Epithelial cell of prostate (primary cell): ENCODE measurements at regions not wholly inside any gene's neighbourhood (a gene's known extent, or its start where the extent isn't known, plus 50 kb on each side); places are given as distances from the start of the nearest gene placed in this dataset.
"Not testable (repeated sequence)": the region's sequence is repeated elsewhere in the genome, so short reads cannot be mapped to it uniquely, and the experiment has no call there.

Experiments
- DNase-seq: peaks from one replicate; pipeline ENCODE4 v3.0.0-alpha.2; 2011; ENCODE audit warnings: low read depth, low spot score
- H3K27ac ChIP-seq: fragments of 450-650 bp; 2 replicates; pipeline ENCODE4 v1.5.1; 2017; ENCODE audit warnings: mild to moderate bottlenecking

DNA sequence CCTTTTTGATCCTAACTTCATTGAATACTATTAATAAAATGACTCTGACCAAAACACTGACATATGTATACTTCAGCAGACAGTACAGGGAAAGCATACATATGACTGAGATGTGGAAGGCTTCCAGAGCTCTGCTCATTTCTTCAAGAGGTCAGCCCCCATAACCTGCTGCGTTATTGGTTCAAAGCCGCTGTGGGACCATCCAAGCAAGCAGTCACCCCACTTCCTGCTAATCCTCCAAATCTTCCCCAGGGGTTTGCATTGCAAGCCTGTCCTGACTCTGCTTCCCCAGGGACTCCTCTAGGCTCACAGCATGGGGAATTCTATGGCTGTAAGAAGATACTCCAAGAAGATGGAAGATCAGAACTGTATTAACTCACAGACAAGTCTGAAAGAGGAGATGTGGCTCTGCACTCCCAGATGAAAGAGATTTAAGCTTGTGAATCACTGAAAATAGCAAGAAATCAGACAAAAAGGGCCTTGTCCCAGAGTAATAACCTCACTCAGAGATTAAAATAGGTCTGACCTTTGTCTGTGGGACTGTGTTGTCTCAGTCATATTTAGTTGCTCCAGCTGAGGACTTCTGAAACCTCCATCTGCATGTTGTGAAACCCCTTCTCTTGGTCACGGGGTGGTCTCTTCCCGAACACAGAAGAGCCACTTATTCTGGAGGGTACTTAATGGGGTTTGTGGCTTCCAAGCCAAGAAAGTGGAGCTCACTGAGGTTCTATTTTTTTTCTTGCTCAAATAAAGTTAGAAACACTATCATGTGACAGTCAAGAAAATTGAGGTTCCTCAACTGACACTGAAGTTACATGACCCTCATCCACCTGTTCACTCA, 101.5 kb upstream of the MARCKS start:
- H3K27ac ChIP-seq = no peak overlapping the region
- no peak for DNase-seq

- H3K27ac ChIP-seq = no peak overlapping the region
- DNase-seq = no peak
Observed at GRCh38 chr6:113756290-113756665, 100.9 kb upstream of the MARCKS start.

GRCh38 chr6:113758214-113758613, 98.9 kb upstream of the MARCKS start:
- no peak overlapping the region for H3K27ac ChIP-seq
- DNase-seq = no peak

- DNase-seq = no peak
- no peak overlapping the region for H3K27ac ChIP-seq
Observed at GRCh38 chr6:113758826-113759574, 98.1 kb upstream of the MARCKS start.

DNA sequence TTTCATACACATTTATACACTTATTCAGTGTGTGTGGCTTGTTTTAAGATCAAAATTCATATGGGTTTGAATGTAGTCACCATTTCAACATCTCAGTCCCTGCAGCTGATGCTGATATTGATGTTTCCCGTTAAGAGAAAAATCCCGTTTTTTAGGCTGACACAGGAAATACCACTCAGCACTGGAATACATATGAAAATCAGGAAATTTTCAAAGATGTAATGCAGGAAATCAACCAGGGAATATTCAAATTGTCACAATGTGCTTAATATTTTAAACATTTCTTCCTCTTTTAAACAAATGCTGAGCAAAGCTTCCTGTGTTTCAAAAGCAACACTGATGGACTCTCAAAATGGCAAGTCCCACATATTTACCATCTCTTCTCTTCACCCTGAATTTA, 94.5 kb upstream of the MARCKS start:
- no peak for DNase-seq
- peak overlapping the region; percentile 88 for H3K27ac ChIP-seq

DNA sequence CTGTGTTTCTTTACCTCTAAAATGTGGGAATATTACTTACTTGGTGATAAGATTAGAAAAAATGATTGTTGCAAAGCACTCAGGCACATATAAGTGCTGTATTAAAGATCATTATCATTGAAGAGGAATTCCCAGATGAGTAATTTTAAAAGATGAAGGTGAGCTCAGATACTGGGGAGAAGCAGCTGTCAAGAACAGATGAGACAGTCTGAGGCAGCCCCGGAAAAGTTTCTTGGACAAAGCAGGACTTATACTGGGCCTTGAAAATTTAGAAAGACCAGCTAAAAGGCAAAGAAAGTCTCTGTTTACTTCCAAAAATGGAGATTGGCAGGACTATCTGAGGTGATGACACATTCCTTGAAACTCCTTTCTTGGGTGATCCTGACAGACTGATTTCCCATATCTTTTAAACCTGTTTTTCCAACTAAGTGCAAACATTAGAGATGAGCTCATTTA, 93.8 kb upstream of the MARCKS start:
- peak overlapping the region; percentile 88 for H3K27ac ChIP-seq
- DNase-seq = peak; percentile 63

GRCh38 chr6:113763876-113764275, 93.3 kb upstream of the MARCKS start:
- peak; percentile 99 for DNase-seq
- H3K27ac ChIP-seq = peak overlapping the region; percentile 88

DNA sequence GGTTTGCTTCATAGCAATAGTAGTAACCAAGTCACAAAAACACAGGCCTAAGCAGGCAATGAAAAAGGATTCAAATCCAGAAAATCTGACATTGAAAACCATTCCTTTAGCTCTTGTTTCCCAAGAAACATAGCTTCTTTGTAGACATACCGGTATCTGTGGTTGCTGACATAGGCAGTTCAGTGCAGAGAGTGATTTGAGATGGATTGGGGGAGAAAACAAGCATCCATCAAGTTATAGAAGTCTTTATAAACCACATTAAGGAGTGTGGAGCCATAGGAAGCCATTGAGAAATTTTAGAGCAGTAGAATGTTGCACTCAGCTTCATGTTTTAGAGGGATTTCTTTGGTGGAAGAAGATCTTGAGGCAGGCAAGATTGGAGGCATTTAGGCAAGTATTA, 91.2 kb upstream of the MARCKS start:
- H3K27ac ChIP-seq = no peak overlapping the region

DNA sequence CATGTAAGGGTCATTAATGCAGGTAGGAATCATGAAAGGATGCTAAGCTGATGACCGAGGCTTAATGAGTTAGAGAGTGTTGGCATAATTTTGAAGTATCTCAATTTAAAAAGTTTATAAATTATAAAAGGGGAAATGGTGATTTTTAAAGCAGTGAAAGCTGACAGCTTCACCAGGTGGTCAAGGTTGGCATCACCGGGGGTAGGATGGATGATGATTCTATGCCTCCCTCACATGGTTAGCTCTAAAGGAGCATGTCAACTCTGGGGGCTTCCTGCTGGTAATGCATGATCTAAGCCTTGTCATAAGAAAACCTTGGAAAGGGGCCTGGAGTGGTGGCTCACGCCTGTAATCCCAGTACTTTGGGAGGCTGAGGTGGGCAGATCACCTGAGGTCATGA, 89.2 kb upstream of the MARCKS start:
- H3K27ac ChIP-seq = no peak overlapping the region
- DNase-seq = no peak

More for the DNA sequence above, 91.2 kb upstream of the MARCKS start:
- no peak for DNase-seq

DNA sequence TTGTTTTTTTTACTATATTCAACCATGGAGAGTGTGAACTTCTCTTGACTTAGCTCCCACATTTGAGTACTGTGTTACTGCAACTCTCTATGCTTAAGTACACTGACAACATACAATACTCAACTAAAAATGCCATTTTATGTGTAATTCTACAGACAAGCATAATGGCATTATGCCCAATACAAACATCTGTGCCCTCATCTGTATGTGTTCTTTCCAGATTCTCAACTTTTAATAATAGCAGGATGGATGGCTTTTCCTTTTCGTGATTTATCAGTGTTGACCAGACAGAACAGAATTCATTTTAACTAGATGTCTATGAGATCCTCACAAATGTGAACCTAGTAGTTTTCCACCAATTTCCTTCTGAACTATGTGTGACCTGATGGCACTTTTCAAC, 84.2 kb upstream of the MARCKS start:
- no peak for DNase-seq
- no peak overlapping the region for H3K27ac ChIP-seq

- no peak for DNase-seq
- H3K27ac ChIP-seq = peak overlapping the region; percentile 11
Observed at GRCh38 chr6:113774127-113774825, 82.9 kb upstream of the MARCKS start.

- no peak for DNase-seq
- no peak overlapping the region for H3K27ac ChIP-seq
Observed at GRCh38 chr6:113776998-113777397, 80.1 kb upstream of the MARCKS start.

DNA sequence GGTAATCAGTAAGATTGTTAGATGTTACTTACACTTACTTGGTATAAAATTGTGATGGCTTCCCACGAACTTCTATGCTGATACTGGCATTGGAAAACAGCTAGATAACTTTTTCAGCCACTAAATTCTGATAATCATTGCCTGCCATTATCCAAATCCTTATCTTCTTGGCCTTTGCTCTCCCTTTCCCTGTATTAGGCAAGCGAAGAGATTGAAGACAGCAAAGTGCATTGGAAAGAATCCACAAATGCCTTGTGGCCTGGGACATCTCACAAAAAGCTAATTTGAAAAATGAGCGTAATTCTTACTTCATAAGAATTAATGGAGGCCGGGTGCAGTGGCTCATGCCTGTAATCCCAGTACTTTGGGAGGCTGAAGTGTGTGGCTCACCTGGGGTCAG, 79.5 kb upstream of the MARCKS start:
- DNase-seq = no peak
- no peak overlapping the region for H3K27ac ChIP-seq

DNA sequence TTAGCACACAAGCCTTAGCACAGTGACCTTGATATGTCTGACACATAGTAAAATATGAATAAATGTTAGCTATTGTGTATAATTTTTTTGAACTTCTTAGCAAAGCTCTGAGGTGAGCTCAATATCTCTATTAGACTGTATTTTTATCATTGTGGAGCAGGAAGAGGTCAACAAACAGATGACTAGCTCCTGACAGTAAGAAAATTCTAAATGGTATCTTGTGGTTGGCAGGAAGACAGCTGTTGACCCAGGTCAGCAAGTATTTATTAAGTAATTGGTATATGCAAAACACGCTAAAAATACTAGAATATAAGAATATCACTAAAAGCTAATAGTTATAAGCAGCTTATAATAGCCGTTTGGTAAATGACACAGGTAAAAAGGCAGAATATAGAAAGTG, 77.5 kb upstream of the MARCKS start:
- no peak for DNase-seq
- H3K27ac ChIP-seq = no peak overlapping the region

GRCh38 chr6:113782636-113783035, 74.5 kb upstream of the MARCKS start:
- no peak for DNase-seq
- no peak overlapping the region for H3K27ac ChIP-seq

GRCh38 chr6:113786168-113786567, 71.0 kb upstream of the MARCKS start:
- DNase-seq = no peak
- no peak overlapping the region for H3K27ac ChIP-seq

- no peak overlapping the region for H3K27ac ChIP-seq
- no peak for DNase-seq
Observed at GRCh38 chr6:113788586-113788985, 68.6 kb upstream of the MARCKS start.

GRCh38 chr6:113791225-113791624, 65.9 kb upstream of the MARCKS start:
- not testable (repeated sequence) for DNase-seq, H3K27ac ChIP-seq

- not testable (repeated sequence) for DNase-seq, H3K27ac ChIP-seq
Observed at GRCh38 chr6:113795371-113795770, 61.8 kb upstream of the MARCKS start.

- H3K27ac ChIP-seq = no peak overlapping the region
- no peak for DNase-seq
Observed at GRCh38 chr6:113796038-113796437, 61.1 kb upstream of the MARCKS start.

DNA sequence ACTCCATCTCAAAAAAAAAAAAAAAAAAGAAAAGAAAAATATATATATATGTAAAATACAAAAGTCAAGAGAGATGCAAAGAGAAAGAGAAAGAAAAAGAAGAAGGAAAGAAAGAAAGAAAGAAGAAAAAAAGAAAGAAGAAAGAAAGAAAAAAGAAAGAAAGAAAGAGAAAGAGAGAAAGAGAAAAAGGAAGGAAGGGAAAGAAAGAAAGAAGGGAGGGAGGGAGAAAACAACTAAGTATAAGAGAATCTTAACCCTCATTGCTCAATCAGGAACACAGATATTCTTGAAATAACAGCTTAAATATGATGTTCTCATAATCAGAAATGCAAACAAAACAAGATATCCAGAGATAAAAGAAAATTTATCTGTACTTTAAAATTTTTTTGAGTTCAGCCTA, 54.4 kb upstream of the MARCKS start:
- DNase-seq = no peak
- H3K27ac ChIP-seq = no peak overlapping the region
